Pancreas (tissue), 10 donors: ENCODE measurements at regions not wholly inside any gene's neighbourhood (a gene's known extent, or its start where the extent isn't known, plus 50 kb on each side); places are given as distances from the start of the nearest gene placed in this dataset.

Experiments
- ATAC-seq, 4 donors: fragments of 200-7000 bp; cut with Tn5 transposase; one replicate each; pipeline versions ENCODE4 v1.8.0 to v1.9.1; 2020; ENCODE audit warnings: mild to moderate bottlenecking in 4 of 4, moderate library complexity in 4 of 4
- DNase-seq, 6 donors: peaks; one replicate each; pipeline ENCODE4 v3.0.0-alpha.2; 2020
- FAIRE-seq: peaks from 2 replicates; lab custom pipeline; 2012; peaks lifted over from hg19 to GRCh38; lab: Jason Lieb, UNC
- H3K27ac ChIP-seq, 4 donors: fragments of 200-600 bp; sonication (generic); 1 replicate in 3 of 4; 2 replicates in 1 of 4; pipeline versions ENCODE4 v1.5.0 to v1.8.0; 2020
- H3K27me3 ChIP-seq, 4 donors: fragments of 200-600 bp; one replicate each; pipeline ENCODE4 v1.8.0; 2021
- H3K36me3 ChIP-seq, 3 donors: fragments of 200-600 bp; sonication (generic) in 1 of 3; one replicate each; pipeline versions ENCODE4 v1.5.0 to v1.8.0; 2020 to 2021
- H3K4me1 ChIP-seq, 3 donors: fragments of 200-600 bp; one replicate each; pipeline ENCODE4 v1.8.0; 2021
- H3K4me3 ChIP-seq, 4 donors: fragments of 200-600 bp; sonication (generic) in 2 of 4; one replicate each; pipeline versions ENCODE4 v1.5.0 to v1.8.0; 2020 to 2021
- H3K9me3 ChIP-seq, 4 donors: fragments of 200-600 bp; one replicate each; pipeline ENCODE4 v1.8.0; 2021
- CTCF ChIP-seq, 4 donors: fragments of 200-600 bp; sonication (generic) in 3 of 4; IDR thresholded peaks; one replicate each; pipeline versions ENCODE4 v1.5.0 to v1.8.0; 2021; ENCODE audit warnings: antibody characterized with exemption in 4 of 4
- WGBS, 2 donors: extraction: QIAGEN DNeasy Blood & Tissue Kit; methylation state at CpG; one replicate each; pipeline ENCODE4 v1.1.7; 2013; 5-methylcytosine and 5-hydroxymethylcytosine counted together
- intact Hi-C, 3 donors: fragments of 100-400 bp; cut with DNase I; formaldehyde crosslinking; loops; one replicate each; pipeline versions ENCODE4 v1.11.1 to v1.14.2; 2022
- donor health status: healthy with polysubstance abuse.
- donor health status: DM: no; HTN: no; CAD: no; lungs with moderate emphysema.
- donor health status: DM: no; HTN: no; CAD: no.
- donor health status: control.
- donor health status: control.
- donor health status: Bipolar disorder and iron deficiency.
- donor health status: DM: yes; HTN: yes; CAD: no.
- donor health status: DM: no; HTN: no; CAD: no.
- donor health status: DM: no; HTN: no; CAD: no.
- donor health status: DM: yes; HTN: yes; CAD: no.

- Histone ChIP-seq H3K36me3 (no peaks in the 10 kb centered on the region), H3K27ac (no peak overlapping the region), H3K4me3 (no peak overlapping the region), H3K9me3 (no peaks in the 10 kb centered on the region), H3K4me1 (peaks cover 0 to 3% (median 0%) of the 10 kb centered on the region in 3 donors), H3K27me3 (no peaks in the 10 kb centered on the region)
- DNase-seq (no peak), ATAC-seq (no peak), FAIRE-seq (no peak)
- intact Hi-C loops = no loop called here
- no peak for TF ChIP-seq CTCF (IDR thresholded peaks at IDR 0.05)
- WGBS, 2 donors = 88 to 92% methylated on average over 2 of the region's 2 CpGs
These were observed 387.1 kb downstream of the TMEM232 start for GRCh38 chr5:110339399-110339798.

GRCh38 chr5:110341836-110342235 is 384.6 kb downstream of the TMEM232 start:
- FAIRE-seq (no peak), DNase-seq (no peak), ATAC-seq (no peak)
- no peaks in the 10 kb centered on the region for H3K36me3 ChIP-seq
- H3K4me3 ChIP-seq = no peak overlapping the region
- intact Hi-C loops = no loop called here
- peaks cover 0 to 14% (median 13%) of the 10 kb centered on the region in 3 donors for H3K4me1 ChIP-seq
- TF ChIP-seq CTCF (IDR thresholded peaks at IDR 0.05) = no peak
- H3K9me3 ChIP-seq = no peaks in the 10 kb centered on the region
- no peak overlapping the region for H3K27ac ChIP-seq
- no peaks in the 10 kb centered on the region for H3K27me3 ChIP-seq
- WGBS, 2 donors = 35 to 40% methylated on average over 2 of the region's 2 CpGs

- H3K27me3 ChIP-seq = no peaks in the 10 kb centered on the region
- no peak overlapping the region for H3K4me3 ChIP-seq
- H3K9me3 ChIP-seq = no peaks in the 10 kb centered on the region
- no peaks in the 10 kb centered on the region for H3K36me3 ChIP-seq
- H3K27ac ChIP-seq = no peak overlapping the region
- peaks cover 0 to 23% (median 22%) of the 10 kb centered on the region in 3 donors for H3K4me1 ChIP-seq
- no peak for ATAC-seq
- no peak for FAIRE-seq
- no peak for TF ChIP-seq CTCF (IDR thresholded peaks at IDR 0.05)
- DNase-seq = no peak
- WGBS, 2 donors = 2 to 4% methylated on average over 1 of the region's 1 CpG
- intact Hi-C loops = no loop called here
These were observed 383.8 kb downstream of the TMEM232 start for GRCh38 chr5:110342683-110343082.

- Histone ChIP-seq H3K9me3 (no peaks in the 10 kb centered on the region), H3K4me3 (no peak overlapping the region), H3K27me3 (no peaks in the 10 kb centered on the region), H3K4me1 (peaks cover 0 to 26% (median 24%) of the 10 kb centered on the region in 3 donors), H3K36me3 (no peaks in the 10 kb centered on the region), H3K27ac (no peak overlapping the region)
- no peak for TF ChIP-seq CTCF (IDR thresholded peaks at IDR 0.05)
- intact Hi-C loops = no loop called here
- FAIRE-seq (no peak), DNase-seq (no peak), ATAC-seq (no peak)
- WGBS, 2 donors = 87 to 97% methylated on average over 1 of the region's 1 CpG
These were observed 382.9 kb downstream of the TMEM232 start for GRCh38 chr5:110343616-110344015.

GRCh38 chr5:110345623-110346022 is 380.8 kb downstream of the TMEM232 start:
- Histone ChIP-seq H3K36me3 (no peaks in the 10 kb centered on the region), H3K27ac (no peak overlapping the region), H3K27me3 (no peaks in the 10 kb centered on the region), H3K4me1 (peaks cover 0 to 26% (median 24%) of the 10 kb centered on the region in 3 donors), H3K4me3 (no peak overlapping the region), H3K9me3 (no peaks in the 10 kb centered on the region)
- FAIRE-seq (no peak), DNase-seq (no peak), ATAC-seq (no peak)
- no peak for TF ChIP-seq CTCF (IDR thresholded peaks at IDR 0.05)
- intact Hi-C loops = no loop called here
